ENCODE measurements at regions not wholly inside any gene's neighbourhood (a gene's known extent, or its start where the extent isn't known, plus 50 kb on each side); places are given as distances from the start of the nearest gene placed in this dataset.
"Not testable (repeated sequence)": the region's sequence is repeated elsewhere in the genome, so short reads cannot be mapped to it uniquely, and the experiment has no call there.

GRCh38 chr1:228953207-228953606 is 217.9 kb downstream of the RHOU start:
- no peaks in the 10 kb centered on the region for H3K79me2 ChIP-seq (ENCODE audit: insufficient read depth, low read length)
- H4K20me1 ChIP-seq (ENCODE audit: insufficient read depth, low read length): no peaks in the 10 kb centered on the region
- H3K4me1 ChIP-seq (ENCODE audit: insufficient read depth, low read length): no peaks in the 10 kb centered on the region
- H3K27ac ChIP-seq (ENCODE audit: low read depth, low read length): no peak overlapping the region
- H3K4me3 ChIP-seq (ENCODE audit: insufficient read depth, low read length): no peak overlapping the region
- H3K9me3 ChIP-seq (ENCODE audit: low read depth, low read length): no peaks in the 10 kb centered on the region
- no peaks in the 10 kb centered on the region for H3K36me3 ChIP-seq (ENCODE audit: insufficient read depth, low read length)
- H3K4me2 ChIP-seq (ENCODE audit: insufficient read depth, low read length): no peak overlapping the region
- H3K27me3 ChIP-seq (ENCODE audit: insufficient read depth, low read length): no peaks in the 10 kb centered on the region
- no peak for DNase-seq (ENCODE audit: insufficient read length, low spot score, missing footprints)
- H2AFZ ChIP-seq (ENCODE audit: low read length): no peak overlapping the region
- no peak for TF ChIP-seq CTCF (IDR thresholded peaks at IDR 0.05; ENCODE audit: extremely low read depth, low read depth, low read length)

- H4K20me1 ChIP-seq (ENCODE audit: insufficient read depth, low read length); H3K4me3 ChIP-seq (ENCODE audit: insufficient read depth, low read length); DNase-seq (ENCODE audit: insufficient read length, low spot score, missing footprints); H3K4me2 ChIP-seq (ENCODE audit: insufficient read depth, low read length); H3K36me3 ChIP-seq (ENCODE audit: insufficient read depth, low read length); H3K27ac ChIP-seq (ENCODE audit: low read depth, low read length); H3K27me3 ChIP-seq (ENCODE audit: insufficient read depth, low read length); H2AFZ ChIP-seq (ENCODE audit: low read length); H3K9me3 ChIP-seq (ENCODE audit: low read depth, low read length); H3K79me2 ChIP-seq (ENCODE audit: insufficient read depth, low read length); H3K4me1 ChIP-seq (ENCODE audit: insufficient read depth, low read length): not testable (repeated sequence)
Observed at GRCh38 chr1:228953808-228954207, 218.5 kb downstream of the RHOU start.

GRCh38 chr1:228955691-228956090 is 220.4 kb downstream of the RHOU start:
- H3K79me2 ChIP-seq (ENCODE audit: insufficient read depth, low read length): no peaks in the 10 kb centered on the region
- H3K4me1 ChIP-seq (ENCODE audit: insufficient read depth, low read length): no peaks in the 10 kb centered on the region
- no peak for TF ChIP-seq CTCF (IDR thresholded peaks at IDR 0.05; ENCODE audit: extremely low read depth, low read depth, low read length)
- no peak overlapping the region for H3K27ac ChIP-seq (ENCODE audit: low read depth, low read length)
- no peak overlapping the region for H3K4me2 ChIP-seq (ENCODE audit: insufficient read depth, low read length)
- H4K20me1 ChIP-seq (ENCODE audit: insufficient read depth, low read length): no peaks in the 10 kb centered on the region
- H3K4me3 ChIP-seq (ENCODE audit: insufficient read depth, low read length): no peak overlapping the region
- H2AFZ ChIP-seq (ENCODE audit: low read length): no peak overlapping the region
- no peaks in the 10 kb centered on the region for H3K9me3 ChIP-seq (ENCODE audit: low read depth, low read length)
- no peaks in the 10 kb centered on the region for H3K27me3 ChIP-seq (ENCODE audit: insufficient read depth, low read length)
- no peak for DNase-seq (ENCODE audit: insufficient read length, low spot score, missing footprints)
- no peaks in the 10 kb centered on the region for H3K36me3 ChIP-seq (ENCODE audit: insufficient read depth, low read length)

- no peaks in the 10 kb centered on the region for H3K27me3 ChIP-seq (ENCODE audit: insufficient read depth, low read length)
- no peak overlapping the region for H3K4me2 ChIP-seq (ENCODE audit: insufficient read depth, low read length)
- no peaks in the 10 kb centered on the region for H3K36me3 ChIP-seq (ENCODE audit: insufficient read depth, low read length)
- H4K20me1 ChIP-seq (ENCODE audit: insufficient read depth, low read length): no peaks in the 10 kb centered on the region
- DNase-seq (ENCODE audit: insufficient read length, low spot score, missing footprints): no peak
- no peak overlapping the region for H2AFZ ChIP-seq (ENCODE audit: low read length)
- no peaks in the 10 kb centered on the region for H3K79me2 ChIP-seq (ENCODE audit: insufficient read depth, low read length)
- no peaks in the 10 kb centered on the region for H3K4me1 ChIP-seq (ENCODE audit: insufficient read depth, low read length)
- no peak overlapping the region for H3K4me3 ChIP-seq (ENCODE audit: insufficient read depth, low read length)
- no peaks in the 10 kb centered on the region for H3K9me3 ChIP-seq (ENCODE audit: low read depth, low read length)
- no peak for TF ChIP-seq CTCF (IDR thresholded peaks at IDR 0.05; ENCODE audit: extremely low read depth, low read depth, low read length)
- H3K27ac ChIP-seq (ENCODE audit: low read depth, low read length): no peak overlapping the region
Observed at GRCh38 chr1:228956864-228957263, 221.6 kb downstream of the RHOU start.

- TF ChIP-seq CTCF (IDR thresholded peaks at IDR 0.05; ENCODE audit: extremely low read depth, low read depth, low read length): no peak
- H3K36me3 ChIP-seq (ENCODE audit: insufficient read depth, low read length): no peaks in the 10 kb centered on the region
- H4K20me1 ChIP-seq (ENCODE audit: insufficient read depth, low read length): no peaks in the 10 kb centered on the region
- no peak for DNase-seq (ENCODE audit: insufficient read length, low spot score, missing footprints)
- no peaks in the 10 kb centered on the region for H3K4me1 ChIP-seq (ENCODE audit: insufficient read depth, low read length)
- no peak overlapping the region for H3K4me3 ChIP-seq (ENCODE audit: insufficient read depth, low read length)
- no peak overlapping the region for H2AFZ ChIP-seq (ENCODE audit: low read length)
- H3K79me2 ChIP-seq (ENCODE audit: insufficient read depth, low read length): no peaks in the 10 kb centered on the region
- no peak overlapping the region for H3K4me2 ChIP-seq (ENCODE audit: insufficient read depth, low read length)
- no peaks in the 10 kb centered on the region for H3K27me3 ChIP-seq (ENCODE audit: insufficient read depth, low read length)
- no peaks in the 10 kb centered on the region for H3K9me3 ChIP-seq (ENCODE audit: low read depth, low read length)
- no peak overlapping the region for H3K27ac ChIP-seq (ENCODE audit: low read depth, low read length)
Observed at GRCh38 chr1:228957535-228957934, 222.3 kb downstream of the RHOU start.
